NT2/D1 (cell line): ENCODE measurements at regions not wholly inside any gene's neighbourhood (a gene's known extent, or its start where the extent isn't known, plus 50 kb on each side); places are given as distances from the start of the nearest gene placed in this dataset.

Experiments
- SUZ12 ChIP-seq: IDR thresholded peaks from 2 replicates; pipeline ENCODE4 v1.6.1; 2011; ENCODE audit not compliant: insufficient read length, insufficient read depth; ENCODE audit errors: extremely low read depth
- ZNF274 ChIP-seq: IDR thresholded peaks from 2 replicates; pipeline ENCODE4 v1.6.1; 2011; ENCODE audit warnings: mild to moderate bottlenecking, low read depth, low read length

- TF ChIP-seq SUZ12 (no peak), ZNF274 (no peak)
Measured at GRCh38 chr1:199909137-199909536, 118.4 kb upstream of the NR5A2 start.
